GM12872 (cell line): ENCODE measurements at regions not wholly inside any gene's neighbourhood (a gene's known extent, or its start where the extent isn't known, plus 50 kb on each side); places are given as distances from the start of the nearest gene placed in this dataset.

Experiments
- CTCF ChIP-seq: IDR thresholded peaks from 3 replicates; pipeline ENCODE4 v1.5.1; 2011; ENCODE audit warnings: low read depth, mild to moderate bottlenecking, low read length, moderate library complexity; ENCODE audit not compliant: insufficient read depth

- TF ChIP-seq CTCF = no peak
Observed at GRCh38 chr13:58476206-58476918, 844.8 kb downstream of the PCDH17 start.

GRCh38 chr13:58478858-58479257, 847.3 kb downstream of the PCDH17 start:
- TF ChIP-seq CTCF = no peak

- no peak for TF ChIP-seq CTCF
Observed at GRCh38 chr13:58480061-58480460, 848.5 kb downstream of the PCDH17 start.

GRCh38 chr13:58488251-58488650, 856.7 kb downstream of the PCDH17 start:
- no peak for TF ChIP-seq CTCF

- TF ChIP-seq CTCF = no peak
Observed at GRCh38 chr13:58495668-58496067, 864.1 kb downstream of the PCDH17 start.

- TF ChIP-seq CTCF = no peak
Observed at GRCh38 chr13:58500938-58501337, 869.4 kb downstream of the PCDH17 start.

- no peak for TF ChIP-seq CTCF
Observed at GRCh38 chr13:58528351-58528750, 896.8 kb downstream of the PCDH17 start.
